AG08395 (cell line): ENCODE measurements at regions not wholly inside any gene's neighbourhood (a gene's known extent, or its start where the extent isn't known, plus 50 kb on each side); places are given as distances from the start of the nearest gene placed in this dataset.
A peak's percentile ranks its signal among the peaks of the same experiment; 100 is the strongest.
"Not testable (repeated sequence)": the region's sequence is repeated elsewhere in the genome, so short reads cannot be mapped to it uniquely, and the experiment has no call there.

Experiments
- DNase-seq: peaks from one replicate; pipeline ENCODE4 v3.0.0; 2012; ENCODE audit warnings: mixed read lengths, low spot score

DNA sequence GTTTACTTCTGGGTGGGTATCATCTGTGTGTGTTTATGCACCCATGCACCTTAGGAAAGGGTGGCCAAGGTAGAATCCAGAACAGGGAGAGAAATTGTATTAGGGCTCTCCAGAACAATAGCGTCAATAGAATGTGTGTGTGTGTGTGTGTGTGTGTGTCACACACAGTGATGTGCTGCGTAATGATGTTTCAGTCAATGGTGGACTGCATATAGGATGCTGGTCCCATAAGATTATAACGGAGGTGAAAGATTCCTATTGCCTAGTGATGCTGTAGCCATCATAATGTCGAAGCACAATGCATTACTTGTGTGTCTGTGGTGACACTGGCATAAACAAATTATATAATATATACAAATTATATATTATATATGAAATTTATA is 69.3 kb upstream of the PRR23C start:
- no peak for DNase-seq

- not testable (repeated sequence) for DNase-seq
Observed at GRCh38 chr3:139116631-139117030, 71.9 kb upstream of the PRR23C start.

- DNase-seq = no peak
Observed at GRCh38 chr3:139117136-139117675, 72.5 kb upstream of the PRR23C start.

GRCh38 chr3:139117883-139118760 is 73.4 kb upstream of the PRR23C start:
- DNase-seq = no peak

DNA sequence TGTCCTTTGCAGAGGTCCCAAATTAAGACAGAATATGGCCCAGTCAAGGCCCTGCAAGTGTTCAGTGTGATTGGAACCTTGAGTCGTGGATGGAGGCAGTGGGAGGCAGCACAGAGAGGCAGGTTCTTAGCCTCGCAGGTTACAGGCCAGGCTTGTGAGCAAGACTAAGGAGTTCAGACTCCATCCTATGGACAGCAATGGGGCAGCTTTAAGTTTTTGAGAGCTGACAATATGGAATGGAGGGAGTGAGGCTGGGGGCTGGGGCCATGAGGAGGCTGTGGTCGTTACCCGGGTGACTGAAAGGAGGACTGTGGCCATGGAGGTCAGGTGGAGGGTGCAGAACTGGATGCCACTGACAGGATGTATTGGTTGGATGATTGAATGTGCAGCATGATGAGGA is 74.1 kb upstream of the PRR23C start:
- DNase-seq = no peak

DNA sequence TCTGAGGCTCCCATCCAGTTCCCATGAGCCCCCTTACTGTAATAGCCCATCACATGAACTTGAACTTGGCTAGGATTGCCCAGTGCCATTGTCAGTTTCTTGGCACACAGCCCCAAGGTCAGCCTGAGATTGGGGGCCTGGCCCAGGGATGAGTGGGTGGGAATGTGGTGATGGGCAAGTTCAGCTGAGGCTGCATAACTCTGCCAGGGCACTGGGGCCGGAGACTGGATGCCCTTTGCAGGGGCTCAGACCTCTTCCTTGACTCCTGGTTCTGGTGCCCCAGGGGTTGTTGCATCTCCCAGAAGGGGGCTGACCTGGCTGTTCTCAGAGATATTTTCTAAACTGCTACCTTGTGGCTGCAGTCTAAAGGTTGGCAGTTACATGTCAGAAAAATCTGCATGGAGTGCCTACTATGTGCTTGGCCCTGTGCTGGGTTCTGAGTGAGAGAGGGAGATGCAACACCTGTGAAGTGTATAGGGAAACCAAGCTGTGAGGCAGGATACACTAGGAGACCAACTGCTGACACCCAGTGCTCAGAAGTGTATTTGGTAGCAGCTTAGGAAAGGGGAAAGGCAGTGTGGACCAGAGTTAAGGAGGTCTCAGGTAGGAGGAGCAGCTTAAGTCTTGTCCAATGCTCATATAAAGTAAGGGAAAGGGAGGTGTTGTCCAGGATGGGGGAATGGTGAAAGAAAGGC is 74.8 kb upstream of the PRR23C start:
- DNase-seq = no peak

DNA sequence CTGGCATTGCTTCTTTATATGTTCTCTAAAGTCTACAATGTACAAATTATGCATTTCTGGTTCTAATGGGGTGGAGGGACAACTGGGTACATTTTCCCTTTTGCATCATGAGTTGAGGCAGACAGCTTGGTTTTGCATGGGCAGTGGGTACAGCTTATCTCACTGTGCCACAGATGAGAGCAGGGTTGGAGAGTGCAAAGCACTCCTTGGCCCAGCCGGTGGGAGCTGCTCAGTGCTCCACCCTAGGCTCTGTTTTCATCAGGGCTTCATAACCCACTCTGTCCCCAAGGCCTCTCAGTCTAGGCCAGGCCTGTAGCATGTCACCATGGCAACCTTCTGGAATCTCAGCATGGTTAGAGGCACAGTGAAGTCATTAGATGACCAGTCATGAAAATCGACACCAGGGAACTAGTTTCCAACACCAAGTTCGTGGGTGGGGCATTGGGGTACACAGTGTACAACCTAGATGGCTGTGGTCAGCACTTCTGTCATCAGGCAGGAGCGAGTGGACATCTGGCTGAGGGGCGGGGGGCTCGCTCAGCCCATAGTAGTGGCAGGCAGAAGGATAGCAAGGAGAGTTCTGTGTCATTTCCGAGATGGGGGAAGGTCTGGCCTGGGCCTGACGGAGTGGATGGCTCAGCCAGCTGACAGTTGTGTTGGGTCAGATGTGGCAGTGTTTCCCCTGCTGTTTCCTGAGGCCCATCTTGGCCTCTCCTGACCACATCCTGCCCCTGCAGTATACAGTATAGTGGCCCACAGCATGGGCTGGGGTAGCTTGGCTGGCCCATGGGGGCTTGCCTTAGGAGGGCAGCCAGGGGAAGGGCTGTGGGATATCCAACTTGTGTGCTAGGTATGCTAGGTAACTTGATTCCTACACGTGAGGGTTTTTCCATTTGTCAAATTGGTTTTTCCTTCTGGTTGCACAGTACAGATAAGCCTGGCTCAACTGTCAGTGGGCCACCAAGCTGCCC is 75.7 kb upstream of the PRR23C start:
- peak; percentile 78 for DNase-seq

DNA sequence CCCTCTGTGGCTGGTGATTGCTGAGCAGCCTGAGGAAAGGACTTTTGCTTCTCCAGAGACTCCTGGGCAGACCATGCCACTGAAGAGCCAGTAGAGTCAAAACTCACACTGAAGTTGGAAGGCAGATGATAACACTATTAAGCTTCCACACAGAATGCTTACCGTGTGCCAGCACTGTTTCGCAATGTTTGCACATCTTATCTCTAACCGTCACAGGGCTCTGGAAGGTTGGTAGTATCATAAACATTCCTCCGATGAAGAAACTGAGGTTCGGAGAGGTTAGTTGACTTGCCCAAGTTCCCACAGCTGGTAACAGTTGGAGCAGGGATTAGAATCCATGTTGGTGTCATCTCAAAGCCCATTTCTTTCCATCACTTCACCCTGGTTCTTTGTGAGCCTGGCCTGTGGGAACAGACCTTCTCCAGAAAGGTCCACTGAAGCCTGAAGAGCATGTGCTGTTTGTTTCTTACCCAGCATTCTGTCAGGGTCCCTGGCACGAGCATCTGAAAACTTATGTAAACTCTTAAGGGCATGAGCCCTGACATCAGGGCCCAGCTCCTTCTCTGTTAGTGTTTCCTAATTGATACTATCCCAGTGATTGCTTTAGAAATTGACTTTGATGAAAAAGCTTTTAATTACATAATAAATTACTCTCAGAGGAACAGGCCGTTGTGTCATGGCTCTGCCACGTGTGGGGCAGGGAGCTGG is 77.0 kb upstream of the PRR23C start:
- DNase-seq = no peak

DNA sequence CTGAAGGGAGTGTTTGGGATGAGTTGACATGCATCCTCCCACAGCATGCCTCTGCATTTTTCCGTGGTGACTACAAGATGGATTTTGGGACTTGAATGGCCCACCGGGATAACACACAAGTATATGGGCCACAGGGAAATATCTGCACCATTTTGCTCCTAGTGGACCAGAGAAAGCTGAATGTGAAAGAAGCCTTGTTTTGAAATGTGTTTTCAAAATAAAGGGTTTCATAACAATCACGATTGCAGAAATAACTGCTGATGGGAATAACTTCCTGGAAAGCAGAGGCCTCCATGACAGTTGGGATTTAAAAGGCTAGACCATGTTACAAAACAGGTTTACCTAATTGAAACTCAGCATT is 77.5 kb upstream of the PRR23C start:
- peak; percentile 75 for DNase-seq

GRCh38 chr3:139122612-139123011 is 77.9 kb upstream of the PRR23C start:
- DNase-seq = no peak

DNA sequence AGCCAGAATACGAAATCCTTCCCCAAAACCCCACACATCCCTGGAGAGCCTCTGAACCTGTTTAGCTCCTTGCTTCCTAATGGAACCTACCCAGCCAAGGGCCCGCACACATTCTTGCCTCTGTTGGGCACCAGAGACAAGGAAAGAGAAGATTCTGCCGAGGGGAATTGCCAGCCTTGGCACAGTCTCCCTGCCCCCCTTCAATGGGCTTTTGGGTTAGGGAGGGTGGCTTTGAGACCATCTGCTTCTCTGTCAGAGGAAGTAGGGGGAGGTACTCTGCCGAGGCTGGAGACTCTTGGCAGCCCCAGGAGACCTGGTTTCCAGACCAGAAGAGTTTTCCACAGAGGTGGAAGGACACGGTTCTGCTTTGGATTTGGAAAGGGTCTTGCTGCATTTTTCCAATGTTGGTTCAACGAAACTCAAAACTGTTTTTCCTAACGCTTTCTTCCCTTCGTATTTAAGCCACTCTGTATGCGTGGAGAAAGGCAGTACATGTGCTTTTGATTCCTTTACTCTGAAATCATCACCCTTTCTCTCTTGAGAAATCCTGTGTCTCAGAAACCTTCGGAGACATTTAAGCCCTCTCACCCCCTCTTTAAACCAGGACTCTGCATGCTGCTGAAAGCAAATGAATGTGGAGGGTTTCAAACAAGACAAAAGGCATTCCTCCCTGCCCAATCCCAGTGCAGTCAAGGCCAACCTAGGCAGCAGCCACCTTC is 78.8 kb upstream of the PRR23C start:
- DNase-seq = peak; percentile 33

DNA sequence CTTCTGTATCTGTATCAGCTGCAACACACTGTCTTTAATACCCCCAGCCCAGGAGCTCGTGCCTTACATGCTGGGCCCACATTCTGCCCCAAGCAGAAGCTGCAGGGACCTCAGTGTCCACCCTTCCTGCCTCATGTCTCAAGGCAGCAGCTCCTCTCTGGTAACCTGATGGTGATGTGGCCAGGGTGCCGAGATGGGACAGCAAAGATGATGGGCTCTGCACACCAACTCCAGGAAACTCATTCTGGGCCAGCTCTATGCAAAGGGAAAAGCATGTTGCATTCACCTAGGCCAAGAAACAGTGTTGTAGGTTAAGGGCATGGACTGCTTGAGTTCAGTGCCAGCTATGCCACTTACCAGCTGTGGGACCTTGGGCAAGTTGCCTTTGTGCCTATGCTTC is 79.5 kb upstream of the PRR23C start:
- no peak for DNase-seq

- DNase-seq = peak; percentile 64
Observed at GRCh38 chr3:139127101-139127500, 82.4 kb upstream of the PRR23C start.

DNA sequence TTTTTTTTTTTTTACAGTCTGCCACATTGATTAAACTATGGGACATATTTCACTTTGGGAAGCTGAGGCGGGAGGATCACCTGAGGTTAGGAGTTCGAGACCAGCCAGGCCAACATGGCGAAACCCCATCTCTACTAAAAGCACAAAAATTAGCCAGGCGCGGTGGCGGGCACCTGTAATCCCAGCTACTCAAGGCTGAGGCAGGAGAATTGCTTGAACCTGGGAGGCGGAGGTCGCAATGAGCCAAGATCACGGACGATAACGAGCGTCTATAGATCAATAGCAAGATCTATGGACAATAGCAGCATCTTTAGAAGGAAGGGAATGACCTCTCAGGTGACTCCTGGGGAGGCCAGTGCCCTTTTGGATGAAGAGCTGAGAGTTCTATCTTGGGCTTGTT is 82.9 kb upstream of the PRR23C start:
- not testable (repeated sequence) for DNase-seq

DNA sequence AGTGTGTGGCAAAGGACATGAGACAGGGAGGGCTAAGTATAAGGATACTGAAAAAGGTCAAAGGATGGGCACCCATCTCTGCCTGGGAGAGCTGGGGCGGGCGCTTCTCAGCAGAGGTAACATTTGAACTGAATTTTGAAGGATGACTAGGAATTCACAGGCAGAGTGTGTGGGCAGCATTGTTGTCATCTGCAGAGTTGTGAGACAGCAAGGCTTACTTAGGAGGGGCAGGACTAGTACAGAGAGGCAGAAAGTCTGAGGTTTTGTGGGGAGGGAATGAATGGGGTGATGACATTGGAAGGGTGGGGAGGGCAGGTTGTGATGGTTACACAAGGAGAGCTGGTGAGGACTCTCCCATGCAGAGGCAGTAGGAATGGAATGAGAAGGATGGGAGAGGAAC is 84.1 kb upstream of the PRR23C start:
- DNase-seq = peak; percentile 61

- no peak for DNase-seq
Observed at GRCh38 chr3:139129892-139130291, 85.2 kb upstream of the PRR23C start.

- DNase-seq = no peak
Observed at GRCh38 chr3:139130390-139131140, 85.9 kb upstream of the PRR23C start.

GRCh38 chr3:139131951-139132350 is 87.3 kb upstream of the PRR23C start:
- no peak for DNase-seq

DNA sequence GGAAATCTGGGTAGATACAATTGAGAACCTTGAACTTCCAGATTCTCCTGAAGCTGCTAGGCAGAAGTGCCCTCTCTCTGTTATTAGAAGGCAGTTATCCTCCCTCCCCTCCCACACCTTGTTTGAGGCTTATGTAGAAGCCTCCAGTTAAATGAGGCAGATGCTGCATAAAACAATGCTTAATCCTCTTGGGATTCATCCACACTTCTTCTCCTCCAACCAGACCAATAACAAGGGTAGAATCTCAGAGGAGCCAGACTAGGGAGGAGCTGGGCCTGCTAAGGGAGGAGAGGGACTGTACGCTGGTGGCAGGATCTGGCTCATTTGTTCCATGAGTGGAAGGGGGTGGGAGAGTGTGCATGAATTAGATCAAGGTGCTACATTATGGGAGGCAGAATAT is 88.3 kb upstream of the PRR23C start:
- DNase-seq = no peak
